ENCODE measurements at regions not wholly inside any gene's neighbourhood (a gene's known extent, or its start where the extent isn't known, plus 50 kb on each side); places are given as distances from the start of the nearest gene placed in this dataset.

GRCh38 chr5:93130624-93131490, 450.2 kb downstream of the NR2F1-AS1 start:
- no peak overlapping the region for H3K27ac ChIP-seq (ENCODE audit: low read depth, low read length)
- H3K27me3 ChIP-seq (ENCODE audit: insufficient read depth, low read length), result no peaks in the 10 kb centered on the region
- H3K4me3 ChIP-seq (ENCODE audit: low read length), result no peak overlapping the region
- H3K9ac ChIP-seq (ENCODE audit: low read depth, low read length), result no peak overlapping the region
- no peaks in the 10 kb centered on the region for H3K36me3 ChIP-seq (ENCODE audit: insufficient read depth, low read length)
- WGBS, result 90% methylated on average over 5 of the region's 5 CpGs
- H3K9me3 ChIP-seq (ENCODE audit: insufficient read depth, low read depth, low read length), result no peaks in the 10 kb centered on the region
- H3K4me1 ChIP-seq (ENCODE audit: insufficient read depth, low read length), result no peaks in the 10 kb centered on the region

GRCh38 chr5:93126634-93127033, 454.4 kb downstream of the NR2F1-AS1 start:
- no peaks in the 10 kb centered on the region for H3K9me3 ChIP-seq (ENCODE audit: insufficient read depth, low read depth, low read length)
- no peak overlapping the region for H3K4me3 ChIP-seq (ENCODE audit: low read length)
- WGBS, result 90% methylated on average over 1 of the region's 1 CpG
- no peaks in the 10 kb centered on the region for H3K4me1 ChIP-seq (ENCODE audit: insufficient read depth, low read length)
- no peak overlapping the region for H3K9ac ChIP-seq (ENCODE audit: low read depth, low read length)
- H3K27me3 ChIP-seq (ENCODE audit: insufficient read depth, low read length), result no peaks in the 10 kb centered on the region
- H3K36me3 ChIP-seq (ENCODE audit: insufficient read depth, low read length), result no peaks in the 10 kb centered on the region
- H3K27ac ChIP-seq (ENCODE audit: low read depth, low read length), result no peak overlapping the region

- Histone ChIP-seq H3K27me3 (ENCODE audit: insufficient read depth, low read length) (no peaks in the 10 kb centered on the region), H3K27ac (ENCODE audit: low read depth, low read length) (no peak overlapping the region), H3K36me3 (ENCODE audit: insufficient read depth, low read length) (no peaks in the 10 kb centered on the region), H3K9ac (ENCODE audit: low read depth, low read length) (no peak overlapping the region), H3K9me3 (ENCODE audit: insufficient read depth, low read depth, low read length) (no peaks in the 10 kb centered on the region), H3K4me1 (ENCODE audit: insufficient read depth, low read length) (peaks cover 10% of the 10 kb centered on the region), H3K4me3 (ENCODE audit: low read length) (no peak overlapping the region)
Measured at GRCh38 chr5:93123127-93123526, 457.9 kb downstream of the NR2F1-AS1 start.

- H3K4me3 ChIP-seq (ENCODE audit: low read length), result no peak overlapping the region
- no peaks in the 10 kb centered on the region for H3K36me3 ChIP-seq (ENCODE audit: insufficient read depth, low read length)
- H3K9me3 ChIP-seq (ENCODE audit: insufficient read depth, low read depth, low read length), result no peaks in the 10 kb centered on the region
- H3K27ac ChIP-seq (ENCODE audit: low read depth, low read length), result no peak overlapping the region
- H3K4me1 ChIP-seq (ENCODE audit: insufficient read depth, low read length), result peaks cover 10% of the 10 kb centered on the region
- no CpG with 5 or more reads among the region's 2 CpGs for WGBS
- H3K9ac ChIP-seq (ENCODE audit: low read depth, low read length), result no peak overlapping the region
- no peaks in the 10 kb centered on the region for H3K27me3 ChIP-seq (ENCODE audit: insufficient read depth, low read length)
Measured at GRCh38 chr5:93122446-93122845, 458.6 kb downstream of the NR2F1-AS1 start.

GRCh38 chr5:93120771-93121170, 460.2 kb downstream of the NR2F1-AS1 start:
- Histone ChIP-seq H3K27me3 (ENCODE audit: insufficient read depth, low read length) (no peaks in the 10 kb centered on the region), H3K36me3 (ENCODE audit: insufficient read depth, low read length) (no peaks in the 10 kb centered on the region), H3K4me3 (ENCODE audit: low read length) (no peak overlapping the region), H3K9ac (ENCODE audit: low read depth, low read length) (no peak overlapping the region), H3K9me3 (ENCODE audit: insufficient read depth, low read depth, low read length) (no peaks in the 10 kb centered on the region), H3K27ac (ENCODE audit: low read depth, low read length) (no peak overlapping the region), H3K4me1 (ENCODE audit: insufficient read depth, low read length) (peaks cover 10% of the 10 kb centered on the region)
- WGBS, result 94% methylated on average over 2 of the region's 4 CpGs

GRCh38 chr5:93120051-93120450, 461.0 kb downstream of the NR2F1-AS1 start:
- Histone ChIP-seq H3K4me3 (ENCODE audit: low read length) (no peak overlapping the region), H3K9ac (ENCODE audit: low read depth, low read length) (no peak overlapping the region), H3K27ac (ENCODE audit: low read depth, low read length) (no peak overlapping the region), H3K9me3 (ENCODE audit: insufficient read depth, low read depth, low read length) (no peaks in the 10 kb centered on the region), H3K36me3 (ENCODE audit: insufficient read depth, low read length) (no peaks in the 10 kb centered on the region), H3K27me3 (ENCODE audit: insufficient read depth, low read length) (no peaks in the 10 kb centered on the region), H3K4me1 (ENCODE audit: insufficient read depth, low read length) (peaks cover 10% of the 10 kb centered on the region)
- 38% methylated on average over 1 of the region's 1 CpG for WGBS

GRCh38 chr5:93117751-93118531, 463.1 kb downstream of the NR2F1-AS1 start:
- Histone ChIP-seq H3K9ac (ENCODE audit: low read depth, low read length) (no peak overlapping the region), H3K27ac (ENCODE audit: low read depth, low read length) (no peak overlapping the region), H3K27me3 (ENCODE audit: insufficient read depth, low read length) (no peaks in the 10 kb centered on the region), H3K36me3 (ENCODE audit: insufficient read depth, low read length) (no peaks in the 10 kb centered on the region), H3K9me3 (ENCODE audit: insufficient read depth, low read depth, low read length) (no peaks in the 10 kb centered on the region), H3K4me3 (ENCODE audit: low read length) (no peak overlapping the region), H3K4me1 (ENCODE audit: insufficient read depth, low read length) (peaks cover 10% of the 10 kb centered on the region)
- 96% methylated on average over 2 of the region's 2 CpGs for WGBS

GRCh38 chr5:93107805-93108520, 473.1 kb downstream of the NR2F1-AS1 start:
- H3K9me3 ChIP-seq (ENCODE audit: insufficient read depth, low read depth, low read length), result no peaks in the 10 kb centered on the region
- 90% methylated on average over 4 of the region's 4 CpGs for WGBS

GRCh38 chr5:93107141-93107540, 473.9 kb downstream of the NR2F1-AS1 start:
- H3K4me1 ChIP-seq (ENCODE audit: insufficient read depth, low read length), result no peaks in the 10 kb centered on the region
- 82% methylated on average over 1 of the region's 1 CpG for WGBS
- no peak overlapping the region for H3K4me3 ChIP-seq (ENCODE audit: low read length)
- no peaks in the 10 kb centered on the region for H3K27me3 ChIP-seq (ENCODE audit: insufficient read depth, low read length)
- H3K9me3 ChIP-seq (ENCODE audit: insufficient read depth, low read depth, low read length), result no peaks in the 10 kb centered on the region
- H3K36me3 ChIP-seq (ENCODE audit: insufficient read depth, low read length), result no peaks in the 10 kb centered on the region
- H3K9ac ChIP-seq (ENCODE audit: low read depth, low read length), result no peak overlapping the region
- no peak overlapping the region for H3K27ac ChIP-seq (ENCODE audit: low read depth, low read length)

More at GRCh38 chr5:93107805-93108520, 473.1 kb downstream of the NR2F1-AS1 start:
- no peaks in the 10 kb centered on the region for H3K4me1 ChIP-seq (ENCODE audit: insufficient read depth, low read length)
- H3K4me3 ChIP-seq (ENCODE audit: low read length), result no peak overlapping the region
- H3K36me3 ChIP-seq (ENCODE audit: insufficient read depth, low read length), result no peaks in the 10 kb centered on the region
- no peak overlapping the region for H3K9ac ChIP-seq (ENCODE audit: low read depth, low read length)
- H3K27me3 ChIP-seq (ENCODE audit: insufficient read depth, low read length), result no peaks in the 10 kb centered on the region
- H3K27ac ChIP-seq (ENCODE audit: low read depth, low read length), result no peak overlapping the region

- Histone ChIP-seq H3K27me3 (ENCODE audit: insufficient read depth, low read length) (no peaks in the 10 kb centered on the region), H3K4me1 (ENCODE audit: insufficient read depth, low read length) (no peaks in the 10 kb centered on the region), H3K9ac (ENCODE audit: low read depth, low read length) (no peak overlapping the region), H3K27ac (ENCODE audit: low read depth, low read length) (no peak overlapping the region), H3K36me3 (ENCODE audit: insufficient read depth, low read length) (no peaks in the 10 kb centered on the region), H3K4me3 (ENCODE audit: low read length) (no peak overlapping the region), H3K9me3 (ENCODE audit: insufficient read depth, low read depth, low read length) (no peaks in the 10 kb centered on the region)
- WGBS, result 100% methylated on average over 2 of the region's 2 CpGs
Measured at GRCh38 chr5:93101661-93102060, 479.4 kb downstream of the NR2F1-AS1 start.

- Histone ChIP-seq H3K4me3 (ENCODE audit: low read length) (no peak overlapping the region), H3K9ac (ENCODE audit: low read depth, low read length) (no peak overlapping the region), H3K4me1 (ENCODE audit: insufficient read depth, low read length) (no peaks in the 10 kb centered on the region), H3K36me3 (ENCODE audit: insufficient read depth, low read length) (no peaks in the 10 kb centered on the region), H3K9me3 (ENCODE audit: insufficient read depth, low read depth, low read length) (no peaks in the 10 kb centered on the region), H3K27me3 (ENCODE audit: insufficient read depth, low read length) (no peaks in the 10 kb centered on the region), H3K27ac (ENCODE audit: low read depth, low read length) (no peak overlapping the region)
Measured at GRCh38 chr5:93100976-93101375, 480.0 kb downstream of the NR2F1-AS1 start.
